ENCODE measurements at regions not wholly inside any gene's neighbourhood (a gene's known extent, or its start where the extent isn't known, plus 50 kb on each side); places are given as distances from the start of the nearest gene placed in this dataset.
"Not testable (repeated sequence)": the region's sequence is repeated elsewhere in the genome, so short reads cannot be mapped to it uniquely, and the experiment has no call there.

GRCh38 chr16:88140195-88140594 lies 189.0 kb downstream of the BANP start:
- H2AFZ ChIP-seq (ENCODE audit: insufficient read depth, low read depth, low read length, poor library complexity, severe bottlenecking); intact Hi-C loops (cut with micrococcal nuclease); H3K27me3 ChIP-seq (replicated peaks in 1 of 4; ENCODE audit: control extremely low read depth in 1 of 4, control insufficient read depth in 3 of 4, insufficient read depth in 4 of 4, low read length in 3 of 4); H3K27me3 Mint-ChIP-seq; H3K4me3 ChIP-seq (ENCODE audit: control extremely low read depth in 1 of 5, extremely low read depth in 1 of 5, insufficient read depth in 1 of 5, low read depth in 2 of 5, low read length in 4 of 5); H3K36me3 ChIP-seq (replicated peaks in 1 of 2; ENCODE audit: control extremely low read depth in 1 of 2, control insufficient read depth in 1 of 2, extremely low read depth in 1 of 2, insufficient read depth in 2 of 2, low read length in 1 of 2); H3K9ac ChIP-seq (ENCODE audit: low read length); H3K27ac ChIP-seq (ENCODE audit: low read length in 2 of 2); H3K4me2 ChIP-seq (replicated peaks; ENCODE audit: low read depth, low read length, poor library complexity, severe bottlenecking); DNase-seq; CTCF ChIA-PET; H3K9me3 Mint-ChIP-seq (ENCODE audit: insufficient read depth); H4K20me1 ChIP-seq (ENCODE audit: control insufficient read depth, insufficient read depth, low read length, poor library complexity, severe bottlenecking); H3K27ac Mint-ChIP-seq; POLR2A ChIA-PET; H3K4me1 Mint-ChIP-seq; ATAC-seq (ENCODE audit: low read depth); H3K4me1 ChIP-seq (ENCODE audit: control insufficient read depth in 2 of 2, insufficient read depth in 2 of 2, low read length in 2 of 2); H3K79me2 ChIP-seq (ENCODE audit: control insufficient read depth, insufficient read depth, low read length); H3K4me3 Mint-ChIP-seq: not testable (repeated sequence)
- H3K9me3 ChIP-seq (ENCODE audit: control extremely low read depth in 1 of 3, control insufficient read depth in 2 of 3, insufficient read depth in 1 of 3, low read length in 2 of 3): peaks cover 0 to 16% (median 12%) of the 10 kb centered on the region in 3 donors
- WGBS (ENCODE audit: insufficient coverage): 95% methylated on average over 13 of the region's 20 CpGs

GRCh38 chr16:88141580-88141979 lies 190.3 kb downstream of the BANP start:
- Mint-ChIP-seq H3K27me3 (no peaks in the 10 kb centered on the region), H3K4me1 (no peaks in the 10 kb centered on the region)
- TF ChIP-seq EZH2 (IDR thresholded peaks at IDR 0.05; ENCODE audit: borderline replicate concordance, insufficient read depth, low read depth, low read length, poor library complexity, severe bottlenecking): no peak
- TF ChIP-seq CTCF (IDR thresholded peaks at IDR 0.05): no peak

GRCh38 chr16:88142056-88142935 lies 191.1 kb downstream of the BANP start:
- H3K4me1 Mint-ChIP-seq; H3K9ac ChIP-seq (ENCODE audit: low read length); H3K9me3 Mint-ChIP-seq (ENCODE audit: insufficient read depth); DNase-seq; H3K27me3 ChIP-seq (replicated peaks in 1 of 4; ENCODE audit: control extremely low read depth in 1 of 4, control insufficient read depth in 3 of 4, insufficient read depth in 4 of 4, low read length in 3 of 4); H3K79me2 ChIP-seq (ENCODE audit: control insufficient read depth, insufficient read depth, low read length); POLR2A ChIA-PET; H3K4me3 Mint-ChIP-seq; H3K36me3 ChIP-seq (replicated peaks in 1 of 2; ENCODE audit: control extremely low read depth in 1 of 2, control insufficient read depth in 1 of 2, extremely low read depth in 1 of 2, insufficient read depth in 2 of 2, low read length in 1 of 2); CTCF ChIA-PET; H2AFZ ChIP-seq (ENCODE audit: insufficient read depth, low read depth, low read length, poor library complexity, severe bottlenecking); H3K4me2 ChIP-seq (replicated peaks; ENCODE audit: low read depth, low read length, poor library complexity, severe bottlenecking); H3K27me3 Mint-ChIP-seq; H3K4me3 ChIP-seq (ENCODE audit: control extremely low read depth in 1 of 5, extremely low read depth in 1 of 5, insufficient read depth in 1 of 5, low read depth in 2 of 5, low read length in 4 of 5); intact Hi-C loops (cut with micrococcal nuclease); H3K27ac Mint-ChIP-seq; H4K20me1 ChIP-seq (ENCODE audit: control insufficient read depth, insufficient read depth, low read length, poor library complexity, severe bottlenecking); H3K4me1 ChIP-seq (ENCODE audit: control insufficient read depth in 2 of 2, insufficient read depth in 2 of 2, low read length in 2 of 2); H3K27ac ChIP-seq (ENCODE audit: low read length in 2 of 2); ATAC-seq (ENCODE audit: low read depth): not testable (repeated sequence)
- 95% methylated on average over 17 of the region's 23 CpGs for WGBS (ENCODE audit: insufficient coverage)
- peaks cover 0 to 16% (median 12%) of the 10 kb centered on the region in 3 donors for H3K9me3 ChIP-seq (ENCODE audit: control extremely low read depth in 1 of 3, control insufficient read depth in 2 of 3, insufficient read depth in 1 of 3, low read length in 2 of 3)

More at GRCh38 chr16:88141580-88141979, 190.3 kb downstream of the BANP start:
- Histone ChIP-seq H3K27ac (ENCODE audit: low read length in 2 of 2) (no peak overlapping the region), H3K4me1 (ENCODE audit: control insufficient read depth in 2 of 2, insufficient read depth in 2 of 2, low read length in 2 of 2) (no peaks in the 10 kb centered on the region), H3K9ac (ENCODE audit: low read length) (no peak overlapping the region), H3K4me2 (replicated peaks; ENCODE audit: low read depth, low read length, poor library complexity, severe bottlenecking) (no peak overlapping the region), H3K4me3 (ENCODE audit: control extremely low read depth in 1 of 5, extremely low read depth in 1 of 5, insufficient read depth in 1 of 5, low read depth in 2 of 5, low read length in 4 of 5) (no peak overlapping the region), H3K27me3 (replicated peaks in 1 of 4; ENCODE audit: control extremely low read depth in 1 of 4, control insufficient read depth in 3 of 4, insufficient read depth in 4 of 4, low read length in 3 of 4) (no peaks in the 10 kb centered on the region), H2AFZ (ENCODE audit: insufficient read depth, low read depth, low read length, poor library complexity, severe bottlenecking) (no peak overlapping the region), H3K36me3 (replicated peaks in 1 of 2; ENCODE audit: control extremely low read depth in 1 of 2, control insufficient read depth in 1 of 2, extremely low read depth in 1 of 2, insufficient read depth in 2 of 2, low read length in 1 of 2) (no peaks in the 10 kb centered on the region), H3K79me2 (ENCODE audit: control insufficient read depth, insufficient read depth, low read length) (no peaks in the 10 kb centered on the region), H3K9me3 (ENCODE audit: control extremely low read depth in 1 of 3, control insufficient read depth in 2 of 3, insufficient read depth in 1 of 3, low read length in 2 of 3) (peaks cover 0 to 16% (median 12%) of the 10 kb centered on the region in 3 donors), H4K20me1 (ENCODE audit: control insufficient read depth, insufficient read depth, low read length, poor library complexity, severe bottlenecking) (no peaks in the 10 kb centered on the region)
- intact Hi-C loops (cut with micrococcal nuclease): no loop called here
- WGBS (ENCODE audit: insufficient coverage): 86% methylated on average over 11 of the region's 13 CpGs
- no peak for ATAC-seq (ENCODE audit: low read depth)
- Mint-ChIP-seq H3K27ac (no peak overlapping the region), H3K4me3 (no peak overlapping the region), H3K9me3 (ENCODE audit: insufficient read depth) (peaks cover 8% of the 10 kb centered on the region)
- no peak for DNase-seq
- POLR2A ChIA-PET: no interaction called here
- CTCF ChIA-PET: no interaction called here
